PFSK-1 (cell line): ENCODE measurements at regions not wholly inside any gene's neighbourhood (a gene's known extent, or its start where the extent isn't known, plus 50 kb on each side); places are given as distances from the start of the nearest gene placed in this dataset.

ENCODE experiments used
- FOXP2 ChIP-seq: optimal IDR thresholded peaks from 2 replicates; pipeline ENCODE3; 2011; ENCODE audit warnings: borderline replicate concordance, control low read depth, inconsistent platforms; ENCODE audit not compliant: insufficient read depth; ENCODE audit errors: extremely low read length, extremely low read depth
- POLR2AphosphoS5 ChIP-seq: IDR thresholded peaks from 2 replicates; pipeline ENCODE4 v1.6.1; 2012; ENCODE audit warnings: low read depth, mild to moderate bottlenecking, control low read depth, low read length, moderate library complexity
- REST ChIP-seq, 2 experiments: IDR thresholded peaks; 2 replicates each; pipeline versions ENCODE4 v1.6.1 to v1.8.0; 2011 to 2012; ENCODE audit warnings: low read depth in 2 of 2, low read length in 2 of 2, control low read depth in 1 of 2, inconsistent platforms in 1 of 2, mild to moderate bottlenecking in 1 of 2, moderate library complexity in 1 of 2; ENCODE audit not compliant: insufficient read depth in 1 of 2
- SIN3A ChIP-seq: IDR thresholded peaks from 2 replicates; pipeline ENCODE4 v1.6.1; 2012; ENCODE audit warnings: mild to moderate bottlenecking, low read length, moderate library complexity, borderline replicate concordance; ENCODE audit not compliant: insufficient read depth
- TAF1 ChIP-seq: IDR thresholded peaks from 2 replicates; pipeline ENCODE4 v1.6.1; 2012; ENCODE audit warnings: low read length, control low read depth, borderline replicate concordance; ENCODE audit not compliant: insufficient read depth

- no peak for TF ChIP-seq TAF1
- TF ChIP-seq FOXP2 = no peak
- TF ChIP-seq REST (IDR thresholded peaks at IDR 0.05; ENCODE audit: insufficient read depth in 1 of 2, low read depth in 2 of 2, low read length in 2 of 2) = no peak
- no peak for TF ChIP-seq POLR2AphosphoS5
- no peak for TF ChIP-seq SIN3A
Observed at GRCh38 chr4:126137782-126138170, 823.0 kb downstream of the FAT4 start.

- no peak for TF ChIP-seq TAF1
- TF ChIP-seq FOXP2 = no peak
- no peak for TF ChIP-seq SIN3A
- TF ChIP-seq POLR2AphosphoS5 = no peak
- TF ChIP-seq REST (IDR thresholded peaks at IDR 0.05; ENCODE audit: insufficient read depth in 1 of 2, low read depth in 2 of 2, low read length in 2 of 2) = no peak
Observed at GRCh38 chr4:126144543-126145237, 829.9 kb downstream of the FAT4 start.

- TF ChIP-seq TAF1 = no peak
- no peak for TF ChIP-seq POLR2AphosphoS5
- no peak for TF ChIP-seq REST (IDR thresholded peaks at IDR 0.05; ENCODE audit: insufficient read depth in 1 of 2, low read depth in 2 of 2, low read length in 2 of 2)
- TF ChIP-seq FOXP2 = no peak
- no peak for TF ChIP-seq SIN3A
Observed at GRCh38 chr4:126168484-126168883, 853.7 kb downstream of the FAT4 start.

- TF ChIP-seq SIN3A (no peak), REST (IDR thresholded peaks at IDR 0.05; ENCODE audit: insufficient read depth in 1 of 2, low read depth in 2 of 2, low read length in 2 of 2) (no peak), TAF1 (no peak), POLR2AphosphoS5 (no peak), FOXP2 (no peak)
Observed at GRCh38 chr4:126172126-126172525, 857.4 kb downstream of the FAT4 start.

- TF ChIP-seq POLR2AphosphoS5 (no peak), TAF1 (no peak), SIN3A (no peak)
Observed at GRCh38 chr4:126174627-126175026, 859.9 kb downstream of the FAT4 start.
